ENCODE measurements at regions not wholly inside any gene's neighbourhood (a gene's known extent, or its start where the extent isn't known, plus 50 kb on each side); places are given as distances from the start of the nearest gene placed in this dataset.

- Histone ChIP-seq H2AFZ (no peak overlapping the region), H3K4me1 (ENCODE audit: insufficient read depth) (no peaks in the 10 kb centered on the region), H3K9me3 (ENCODE audit: low read depth) (no peaks in the 10 kb centered on the region), H3K4me3 (no peak overlapping the region), H3F3A (ENCODE audit: insufficient read depth) (no peaks in the 10 kb centered on the region), H3K4me2 (ENCODE audit: unreplicated experiment) (no peak overlapping the region), H3K27ac (no peak overlapping the region), H3K9me2 (ENCODE audit: insufficient read depth) (no peaks in the 10 kb centered on the region), H4K20me1 (ENCODE audit: insufficient read depth) (no peaks in the 10 kb centered on the region), H3K9ac (no peak overlapping the region), H3K36me3 (ENCODE audit: low read depth) (no peaks in the 10 kb centered on the region), H3K27me3 (replicated peaks; ENCODE audit: insufficient read depth) (no peaks in the 10 kb centered on the region), H3K79me2 (ENCODE audit: insufficient read depth) (no peaks in the 10 kb centered on the region)
- 31 to 32% methylated on average over 2 of the region's 2 CpGs for WGBS, 2 experiments (ENCODE audit: low coverage in 1 of 2, low lambda C conversion rate in 2 of 2, missing lambda C conversion rate in 2 of 2)
- in situ Hi-C loops (cut with MboI) = no loop called here
- no peak for DNase-seq
- TF ChIP-seq EZH2 (IDR thresholded peaks at IDR 0.05; ENCODE audit: insufficient read depth, poor library complexity, severe bottlenecking) (no peak), EZH2phosphoT487 (IDR thresholded peaks at IDR 0.05; ENCODE audit: insufficient read depth, low read depth) (no peak)
These were observed 328.2 kb upstream of the SORL1-AS1 start for GRCh38 chr11:121780971-121781370.

GRCh38 chr11:121777056-121777455, 324.3 kb upstream of the SORL1-AS1 start:
- Histone ChIP-seq H3K9me2 (ENCODE audit: insufficient read depth) (no peaks in the 10 kb centered on the region), H3F3A (ENCODE audit: insufficient read depth) (no peaks in the 10 kb centered on the region), H2AFZ (no peak overlapping the region), H3K27me3 (replicated peaks; ENCODE audit: insufficient read depth) (no peaks in the 10 kb centered on the region), H3K27ac (no peak overlapping the region), H4K20me1 (ENCODE audit: insufficient read depth) (no peaks in the 10 kb centered on the region), H3K4me2 (ENCODE audit: unreplicated experiment) (no peak overlapping the region), H3K9ac (no peak overlapping the region), H3K4me3 (no peak overlapping the region), H3K9me3 (ENCODE audit: low read depth) (no peaks in the 10 kb centered on the region), H3K4me1 (ENCODE audit: insufficient read depth) (no peaks in the 10 kb centered on the region), H3K36me3 (ENCODE audit: low read depth) (no peaks in the 10 kb centered on the region), H3K79me2 (ENCODE audit: insufficient read depth) (no peaks in the 10 kb centered on the region)
- in situ Hi-C loops (cut with MboI) = no loop called here
- TF ChIP-seq EZH2phosphoT487 (IDR thresholded peaks at IDR 0.05; ENCODE audit: insufficient read depth, low read depth) (no peak), EZH2 (IDR thresholded peaks at IDR 0.05; ENCODE audit: insufficient read depth, poor library complexity, severe bottlenecking) (no peak)
- no peak for DNase-seq
- 90 to 93% methylated on average over 3 of the region's 3 CpGs for WGBS, 2 experiments (ENCODE audit: low coverage in 1 of 2, low lambda C conversion rate in 2 of 2, missing lambda C conversion rate in 2 of 2)

GRCh38 chr11:121775276-121775675, 322.5 kb upstream of the SORL1-AS1 start:
- Histone ChIP-seq H3K9me3 (ENCODE audit: low read depth) (no peaks in the 10 kb centered on the region), H3K9ac (no peak overlapping the region), H2AFZ (no peak overlapping the region), H3K27ac (no peak overlapping the region), H3K27me3 (replicated peaks; ENCODE audit: insufficient read depth) (no peaks in the 10 kb centered on the region), H3K9me2 (ENCODE audit: insufficient read depth) (no peaks in the 10 kb centered on the region), H4K20me1 (ENCODE audit: insufficient read depth) (no peaks in the 10 kb centered on the region), H3K4me1 (ENCODE audit: insufficient read depth) (no peaks in the 10 kb centered on the region), H3K4me2 (ENCODE audit: unreplicated experiment) (no peak overlapping the region), H3K79me2 (ENCODE audit: insufficient read depth) (no peaks in the 10 kb centered on the region), H3F3A (ENCODE audit: insufficient read depth) (no peaks in the 10 kb centered on the region), H3K36me3 (ENCODE audit: low read depth) (no peaks in the 10 kb centered on the region), H3K4me3 (no peak overlapping the region)
- TF ChIP-seq EZH2 (IDR thresholded peaks at IDR 0.05; ENCODE audit: insufficient read depth, poor library complexity, severe bottlenecking) = no peak
- TF ChIP-seq EZH2phosphoT487 (IDR thresholded peaks at IDR 0.05; ENCODE audit: insufficient read depth, low read depth) = no peak
- DNase-seq = no peak
- 63 to 69% methylated on average over 5 of the region's 5 CpGs for WGBS, 2 experiments (ENCODE audit: low coverage in 1 of 2, low lambda C conversion rate in 2 of 2, missing lambda C conversion rate in 2 of 2)
- in situ Hi-C loops (cut with MboI) = no loop called here

- no peaks in the 10 kb centered on the region for H3K79me2 ChIP-seq (ENCODE audit: insufficient read depth)
- in situ Hi-C loops (cut with MboI) = no loop called here
- no peaks in the 10 kb centered on the region for H4K20me1 ChIP-seq (ENCODE audit: insufficient read depth)
- no peak for DNase-seq
- H3K9me2 ChIP-seq (ENCODE audit: insufficient read depth) = no peaks in the 10 kb centered on the region
- TF ChIP-seq EZH2 (IDR thresholded peaks at IDR 0.05; ENCODE audit: insufficient read depth, poor library complexity, severe bottlenecking) (no peak), EZH2phosphoT487 (IDR thresholded peaks at IDR 0.05; ENCODE audit: insufficient read depth, low read depth) (no peak)
- H3K4me3 ChIP-seq = no peak overlapping the region
- no peak overlapping the region for H3K9ac ChIP-seq
- H3K27me3 ChIP-seq (replicated peaks; ENCODE audit: insufficient read depth) = no peaks in the 10 kb centered on the region
- H3K4me2 ChIP-seq (ENCODE audit: unreplicated experiment) = no peak overlapping the region
- no peak overlapping the region for H2AFZ ChIP-seq
- no peaks in the 10 kb centered on the region for H3K4me1 ChIP-seq (ENCODE audit: insufficient read depth)
- H3K36me3 ChIP-seq (ENCODE audit: low read depth) = no peaks in the 10 kb centered on the region
- H3K27ac ChIP-seq = no peak overlapping the region
- no peaks in the 10 kb centered on the region for H3K9me3 ChIP-seq (ENCODE audit: low read depth)
- H3F3A ChIP-seq (ENCODE audit: insufficient read depth) = no peaks in the 10 kb centered on the region
- 93 to 98% methylated on average over 2 of the region's 2 CpGs for WGBS, 2 experiments (ENCODE audit: low coverage in 1 of 2, low lambda C conversion rate in 2 of 2, missing lambda C conversion rate in 2 of 2)
These were observed 320.3 kb upstream of the SORL1-AS1 start for GRCh38 chr11:121773076-121773475.

All from GM23248 (cell line).